ENCODE measurements at regions not wholly inside any gene's neighbourhood (a gene's known extent, or its start where the extent isn't known, plus 50 kb on each side); places are given as distances from the start of the nearest gene placed in this dataset.

DNA sequence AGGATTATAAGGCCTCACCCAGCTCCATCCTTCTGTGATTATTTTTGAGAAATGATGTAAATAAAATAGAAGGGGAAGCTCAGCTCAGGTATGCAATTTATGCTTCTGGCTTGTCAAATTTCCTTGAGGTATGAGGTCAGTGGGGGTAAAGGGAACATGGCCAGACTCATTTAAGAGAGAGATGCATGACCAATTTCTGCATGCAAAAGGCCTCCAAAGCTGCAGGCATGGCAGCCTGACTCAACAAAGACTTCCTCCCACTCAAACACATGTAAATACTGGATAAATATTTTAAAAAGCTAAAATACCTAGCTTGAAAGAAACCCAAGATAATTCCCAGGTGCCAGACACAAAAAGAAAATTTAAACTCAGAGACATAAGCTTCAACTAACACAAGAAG is 101.4 kb upstream of the SLC1A3 start:
- no peak for TF ChIP-seq POLR2AphosphoS5 (IDR thresholded peaks at IDR 0.05)
- TF ChIP-seq, protein P1, sequence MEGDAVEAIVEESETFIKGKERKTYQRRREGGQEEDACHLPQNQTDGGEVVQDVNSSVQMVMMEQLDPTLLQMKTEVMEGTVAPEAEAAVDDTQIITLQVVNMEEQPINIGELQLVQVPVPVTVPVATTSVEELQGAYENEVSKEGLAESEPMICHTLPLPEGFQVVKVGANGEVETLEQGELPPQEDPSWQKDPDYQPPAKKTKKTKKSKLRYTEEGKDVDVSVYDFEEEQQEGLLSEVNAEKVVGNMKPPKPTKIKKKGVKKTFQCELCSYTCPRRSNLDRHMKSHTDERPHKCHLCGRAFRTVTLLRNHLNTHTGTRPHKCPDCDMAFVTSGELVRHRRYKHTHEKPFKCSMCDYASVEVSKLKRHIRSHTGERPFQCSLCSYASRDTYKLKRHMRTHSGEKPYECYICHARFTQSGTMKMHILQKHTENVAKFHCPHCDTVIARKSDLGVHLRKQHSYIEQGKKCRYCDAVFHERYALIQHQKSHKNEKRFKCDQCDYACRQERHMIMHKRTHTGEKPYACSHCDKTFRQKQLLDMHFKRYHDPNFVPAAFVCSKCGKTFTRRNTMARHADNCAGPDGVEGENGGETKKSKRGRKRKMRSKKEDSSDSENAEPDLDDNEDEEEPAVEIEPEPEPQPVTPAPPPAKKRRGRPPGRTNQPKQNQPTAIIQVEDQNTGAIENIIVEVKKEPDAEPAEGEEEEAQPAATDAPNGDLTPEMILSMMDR (IDR thresholded peaks at IDR 0.05): no peak
- TF ChIP-seq EP300 (IDR thresholded peaks at IDR 0.05): no peak

Data from stomach (tissue), 4 donors.